ENCODE measurements at regions not wholly inside any gene's neighbourhood (a gene's known extent, or its start where the extent isn't known, plus 50 kb on each side); places are given as distances from the start of the nearest gene placed in this dataset.

DNA sequence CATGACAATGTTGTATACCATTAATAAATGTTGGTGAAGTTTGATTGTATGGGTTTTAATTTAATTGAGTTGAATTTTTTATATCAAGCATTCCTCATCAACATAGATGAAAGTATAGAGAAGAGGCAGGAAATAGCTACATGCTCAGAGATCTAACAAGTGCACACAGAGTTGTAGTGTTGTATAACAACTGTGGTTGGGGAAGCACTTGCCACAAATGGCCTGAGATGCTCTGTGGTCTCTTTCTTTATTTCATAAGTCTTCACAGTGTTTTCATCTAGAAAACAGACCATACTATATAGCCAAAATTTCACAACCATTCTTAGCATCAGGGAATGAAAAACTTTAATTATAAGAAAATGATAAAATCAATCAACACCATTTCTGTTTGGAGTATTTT, 682.6 kb upstream of the NECTIN3 start:
- TF ChIP-seq, protein P1, sequence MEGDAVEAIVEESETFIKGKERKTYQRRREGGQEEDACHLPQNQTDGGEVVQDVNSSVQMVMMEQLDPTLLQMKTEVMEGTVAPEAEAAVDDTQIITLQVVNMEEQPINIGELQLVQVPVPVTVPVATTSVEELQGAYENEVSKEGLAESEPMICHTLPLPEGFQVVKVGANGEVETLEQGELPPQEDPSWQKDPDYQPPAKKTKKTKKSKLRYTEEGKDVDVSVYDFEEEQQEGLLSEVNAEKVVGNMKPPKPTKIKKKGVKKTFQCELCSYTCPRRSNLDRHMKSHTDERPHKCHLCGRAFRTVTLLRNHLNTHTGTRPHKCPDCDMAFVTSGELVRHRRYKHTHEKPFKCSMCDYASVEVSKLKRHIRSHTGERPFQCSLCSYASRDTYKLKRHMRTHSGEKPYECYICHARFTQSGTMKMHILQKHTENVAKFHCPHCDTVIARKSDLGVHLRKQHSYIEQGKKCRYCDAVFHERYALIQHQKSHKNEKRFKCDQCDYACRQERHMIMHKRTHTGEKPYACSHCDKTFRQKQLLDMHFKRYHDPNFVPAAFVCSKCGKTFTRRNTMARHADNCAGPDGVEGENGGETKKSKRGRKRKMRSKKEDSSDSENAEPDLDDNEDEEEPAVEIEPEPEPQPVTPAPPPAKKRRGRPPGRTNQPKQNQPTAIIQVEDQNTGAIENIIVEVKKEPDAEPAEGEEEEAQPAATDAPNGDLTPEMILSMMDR (conservative IDR thresholded peaks at IDR 0.05; ENCODE audit: low read depth, low read length): no peak
- TF ChIP-seq EZH2 (IDR thresholded peaks at IDR 0.05; ENCODE audit: borderline replicate concordance, low read depth, low read length, poor library complexity, severe bottlenecking): no peak

Measured in A673 (cell line).